Stimulated activated effector memory CD8-positive, alpha-beta T cell treated with anti-CD3 and anti-CD28 coated beads, Interleukin-12 subunit alpha, Interleukin-12 subunit beta, amount 100 ng/mL, for 72 hours (primary cell): ENCODE measurements at regions not wholly inside any gene's neighbourhood (a gene's known extent, or its start where the extent isn't known, plus 50 kb on each side); places are given as distances from the start of the nearest gene placed in this dataset.
A peak's percentile ranks its signal among the peaks of the same experiment; 100 is the strongest.
"Not testable (repeated sequence)": the region's sequence is repeated elsewhere in the genome, so short reads cannot be mapped to it uniquely, and the experiment has no call there.

Experiments used
- ATAC-seq: fragments of 150-1000 bp; cut with Tn5 transposase; 2 replicates; pipeline ENCODE4 v1.10.0; 2021
- DNase-seq, 2 donors: peaks; one replicate each; pipeline ENCODE4 v3.0.0; 2021 to 2022; ENCODE audit warnings: low spot score in 2 of 2
- H3K27ac Mint-ChIP-seq: one replicate; pipeline ENCODE4 v1.8.0; 2022; ENCODE audit warnings: mild to moderate bottlenecking, mixed read lengths
- H3K36me3 Mint-ChIP-seq: one replicate; pipeline ENCODE4 v1.8.0; 2022; ENCODE audit warnings: mild to moderate bottlenecking, mixed read lengths
- H3K4me1 Mint-ChIP-seq: one replicate; pipeline ENCODE4 v1.8.0; 2022; ENCODE audit warnings: mixed read lengths
- H3K4me3 Mint-ChIP-seq: one replicate; pipeline ENCODE4 v1.8.0; 2022; ENCODE audit warnings: mild to moderate bottlenecking, mixed read lengths
- H3K9me3 Mint-ChIP-seq: one replicate; pipeline ENCODE4 v1.8.0; 2022; ENCODE audit warnings: mixed read lengths

DNA sequence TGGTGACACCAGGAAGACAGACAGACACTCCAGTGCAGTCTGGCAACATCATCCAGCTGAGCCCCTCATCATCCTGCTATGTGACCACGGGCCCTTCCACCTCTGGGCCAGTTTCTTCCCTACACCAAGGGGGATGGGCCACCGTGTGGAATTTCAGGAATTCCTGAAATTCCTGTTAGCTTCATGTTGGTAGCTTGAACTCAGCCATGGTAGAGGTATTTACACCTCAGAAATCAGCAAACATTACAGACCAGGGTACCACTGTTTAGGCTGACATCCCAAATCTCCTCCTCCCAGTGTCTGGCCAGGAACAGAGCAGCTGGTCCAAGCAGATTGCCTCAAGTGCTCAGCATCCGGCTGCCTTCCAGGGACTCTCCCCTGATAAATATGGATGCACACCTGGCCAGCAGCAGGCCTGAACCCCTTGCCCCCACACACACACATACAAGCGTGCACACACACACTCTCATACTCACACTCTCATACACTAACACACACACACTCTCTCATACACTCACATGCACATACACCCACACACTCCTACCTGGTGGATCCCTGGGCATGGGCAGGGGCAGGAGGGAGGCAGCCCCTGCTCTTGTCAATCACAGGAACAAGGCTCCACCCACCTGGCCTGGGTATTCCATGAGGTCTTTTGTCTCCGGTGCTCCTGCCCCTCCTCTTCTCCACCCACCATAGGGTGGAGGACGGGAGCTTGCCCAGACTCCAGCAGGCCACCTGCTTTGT is 85.2 kb downstream of the BUD13 start:
- DNase-seq (no peak), ATAC-seq (no peak)
- H3K9me3 Mint-ChIP-seq = no peaks in the 10 kb centered on the region
- H3K27ac Mint-ChIP-seq = no peak overlapping the region
- H3K4me3 Mint-ChIP-seq = no peak overlapping the region
- no peaks in the 10 kb centered on the region for H3K4me1 Mint-ChIP-seq
- no peaks in the 10 kb centered on the region for H3K36me3 Mint-ChIP-seq

DNA sequence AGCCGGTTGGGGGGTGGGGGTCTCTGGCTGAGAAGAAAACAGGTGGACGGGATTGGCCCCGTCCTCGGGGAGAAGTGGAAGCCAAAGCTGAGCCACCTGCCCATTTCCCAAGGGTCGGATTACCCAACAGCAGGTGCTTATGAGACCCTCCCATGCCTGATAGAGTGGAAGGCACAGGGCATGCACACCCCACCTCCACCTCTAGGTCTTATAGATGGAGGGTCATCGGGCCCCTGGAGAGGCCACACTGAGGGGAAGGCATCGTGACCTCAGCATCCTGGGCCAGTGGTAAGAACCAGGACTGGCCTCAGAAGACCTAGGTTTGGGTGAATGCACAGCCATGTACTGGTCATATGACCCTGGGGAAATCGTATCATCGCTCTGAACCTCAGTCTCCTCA is 85.9 kb downstream of the BUD13 start:
- DNase-seq (peak in 1 of 2 donors; percentile 36), ATAC-seq (no peak)
- no peak overlapping the region for H3K4me3 Mint-ChIP-seq
- H3K27ac Mint-ChIP-seq = no peak overlapping the region
- no peaks in the 10 kb centered on the region for H3K36me3 Mint-ChIP-seq
- H3K4me1 Mint-ChIP-seq = no peaks in the 10 kb centered on the region
- H3K9me3 Mint-ChIP-seq = no peaks in the 10 kb centered on the region

DNA sequence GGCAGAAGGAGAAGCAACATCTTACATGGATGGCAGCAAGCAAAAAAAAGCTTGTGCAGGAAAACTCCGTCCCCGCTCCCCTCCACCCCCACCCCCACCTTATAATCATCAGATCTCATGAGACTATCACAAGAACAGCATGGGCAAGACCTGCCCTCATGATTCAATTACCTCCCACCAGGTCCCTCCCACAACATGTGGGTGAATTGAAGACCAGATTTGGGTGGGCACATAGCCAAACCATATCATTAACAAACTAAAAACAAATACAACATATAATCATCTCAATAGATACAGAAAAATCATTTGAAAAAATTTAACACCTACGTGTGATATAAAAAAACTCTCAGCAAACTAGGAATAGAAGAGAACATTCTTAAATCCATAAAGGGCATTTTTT is 88.8 kb downstream of the BUD13 start:
- Mint-ChIP-seq H3K4me1 (no peaks in the 10 kb centered on the region), H3K36me3 (no peaks in the 10 kb centered on the region), H3K4me3 (no peak overlapping the region), H3K9me3 (no peaks in the 10 kb centered on the region), H3K27ac (no peak overlapping the region)
- ATAC-seq (no peak), DNase-seq (no peak)

DNA sequence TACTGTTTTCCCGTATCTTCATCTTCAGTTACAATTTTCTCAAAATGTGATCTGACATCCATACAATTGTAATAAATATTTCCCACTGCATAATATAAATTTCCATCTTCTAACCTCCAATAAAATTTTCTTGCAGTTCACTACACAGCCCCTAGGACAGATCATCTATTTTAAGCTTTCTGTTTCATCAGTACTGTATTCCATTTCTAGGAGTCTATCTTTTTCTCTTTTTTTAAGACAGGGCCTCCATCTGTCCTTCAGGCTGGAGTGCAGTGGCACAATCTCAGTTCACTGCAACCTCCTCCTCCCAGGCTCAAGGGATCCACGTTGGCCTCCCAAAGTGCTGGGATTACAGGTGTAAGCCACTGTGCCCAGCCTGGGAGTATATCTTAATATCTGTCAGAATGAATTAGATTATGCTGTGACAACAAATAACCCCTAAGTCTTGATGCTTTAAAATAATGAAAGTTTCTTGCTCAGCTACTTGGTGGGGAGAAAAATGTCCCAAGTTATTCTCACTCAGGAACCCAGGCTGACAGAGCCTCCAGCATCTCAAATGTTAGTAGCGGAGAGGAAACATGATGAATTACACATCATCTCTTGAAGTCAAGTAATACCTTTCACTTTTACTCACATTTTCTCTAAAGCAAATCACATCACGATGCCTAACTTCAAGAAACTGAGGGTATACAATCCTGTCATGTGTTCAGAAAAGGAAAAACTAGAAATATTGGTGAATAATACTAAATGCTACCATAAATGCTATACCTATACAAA is 92.2 kb downstream of the BUD13 start:
- ATAC-seq (peak; percentile 62), DNase-seq (peak in 1 of 2 donors; percentile 37)
- no peaks in the 10 kb centered on the region for H3K9me3 Mint-ChIP-seq
- no peak overlapping the region for H3K27ac Mint-ChIP-seq
- no peak overlapping the region for H3K4me3 Mint-ChIP-seq
- H3K36me3 Mint-ChIP-seq = no peaks in the 10 kb centered on the region
- no peaks in the 10 kb centered on the region for H3K4me1 Mint-ChIP-seq

DNA sequence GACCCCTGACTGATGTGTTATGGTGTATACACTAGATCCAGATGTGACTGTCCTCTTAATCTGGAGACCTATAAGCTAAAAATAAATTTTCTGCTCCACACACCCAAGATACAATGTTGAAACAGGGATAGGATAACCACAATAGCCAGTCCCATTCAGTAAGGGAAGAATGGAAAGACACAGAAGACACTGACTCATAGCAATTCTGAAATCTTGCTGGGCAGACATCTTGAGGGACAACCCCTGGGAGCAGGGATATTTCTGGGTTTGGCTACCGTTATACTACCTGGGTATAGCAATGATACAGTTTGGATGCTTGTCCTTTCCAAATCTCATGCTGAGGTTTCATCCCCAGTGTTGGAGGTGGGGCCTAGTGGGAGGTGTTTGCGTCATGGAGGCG is 93.9 kb downstream of the BUD13 start:
- no peak for ATAC-seq
- Mint-ChIP-seq H3K36me3 (no peaks in the 10 kb centered on the region), H3K9me3 (peaks cover 7% of the 10 kb centered on the region)

DNA sequence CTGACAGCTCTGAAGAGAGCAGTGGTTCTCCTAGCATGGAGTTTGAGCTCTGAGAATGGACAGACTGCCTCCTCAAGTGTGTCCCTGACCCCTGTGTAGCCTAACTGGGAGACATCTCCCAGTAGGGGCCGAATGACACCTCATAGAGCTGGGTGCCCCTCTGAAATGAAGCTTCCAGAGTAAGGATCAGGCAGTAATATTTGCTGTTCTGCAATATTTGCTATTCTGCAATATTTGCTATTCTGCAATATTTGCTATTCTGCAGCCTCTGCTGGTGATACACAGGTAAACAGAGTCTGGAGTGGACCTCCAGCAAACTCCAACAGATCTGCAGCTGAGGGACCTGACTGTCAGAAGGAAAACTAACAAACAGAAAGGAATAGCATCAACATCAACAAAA is 105.5 kb downstream of the BUD13 start:
- not testable (repeated sequence) for H3K27ac Mint-ChIP-seq, H3K36me3 Mint-ChIP-seq, ATAC-seq, H3K4me3 Mint-ChIP-seq, DNase-seq, H3K4me1 Mint-ChIP-seq
- peaks cover 14% of the 10 kb centered on the region for H3K9me3 Mint-ChIP-seq

More for the DNA sequence above, 93.9 kb downstream of the BUD13 start:
- Mint-ChIP-seq H3K4me1 (no peaks in the 10 kb centered on the region), H3K27ac (no peak overlapping the region), H3K4me3 (no peak overlapping the region)
- DNase-seq = no peak

DNA sequence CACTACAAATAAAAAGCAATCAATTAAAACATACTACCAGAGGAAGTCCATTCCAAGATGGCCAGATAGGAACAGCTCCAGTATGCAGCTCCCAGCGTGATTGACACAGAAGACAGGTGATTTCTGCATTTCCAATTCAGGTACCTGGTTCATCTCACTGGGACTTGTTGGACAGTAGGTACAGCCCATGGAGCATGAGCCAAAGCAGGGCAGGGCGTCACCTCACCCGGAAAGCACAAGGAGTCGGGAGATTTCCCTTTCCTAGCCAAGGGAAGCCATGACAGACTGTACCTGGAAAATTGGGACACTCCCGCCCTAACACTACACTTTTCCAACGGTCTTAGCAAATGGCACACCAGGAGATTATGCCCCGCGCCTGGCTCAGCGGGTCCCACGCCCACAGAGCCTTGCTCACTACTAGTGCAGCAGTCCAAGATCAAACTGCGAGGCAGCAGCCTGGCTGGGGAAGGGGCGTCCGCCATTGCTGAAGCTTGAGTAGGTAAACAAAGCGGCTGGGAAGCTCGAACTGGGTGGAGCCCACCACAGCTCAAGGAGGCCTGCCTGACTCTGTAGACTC is 106.0 kb downstream of the BUD13 start:
- not testable (repeated sequence) for H3K36me3 Mint-ChIP-seq, DNase-seq, H3K4me3 Mint-ChIP-seq, ATAC-seq, H3K4me1 Mint-ChIP-seq, H3K27ac Mint-ChIP-seq
- peaks cover 14% of the 10 kb centered on the region for H3K9me3 Mint-ChIP-seq

DNA sequence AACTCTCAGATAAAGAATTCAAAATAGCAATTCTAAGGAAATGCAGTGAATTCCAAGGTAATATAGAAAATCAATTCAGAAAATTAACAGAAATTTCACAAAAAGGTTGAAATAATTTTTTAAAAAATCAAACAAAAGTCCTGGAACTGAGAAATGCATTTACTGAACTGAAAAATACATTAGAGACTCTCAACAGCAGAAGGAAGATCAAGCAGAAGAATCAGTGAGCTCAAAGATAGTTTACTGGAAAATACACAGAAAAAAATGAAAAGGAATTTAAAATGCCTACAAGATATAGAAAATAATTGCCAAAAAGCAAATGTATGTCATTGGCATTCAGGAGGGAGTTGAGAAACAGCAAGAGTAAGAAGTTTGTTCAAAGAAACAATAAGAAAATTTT is 107.3 kb downstream of the BUD13 start:
- Mint-ChIP-seq H3K4me1 (no peaks in the 10 kb centered on the region), H3K9me3 (peaks cover 14% of the 10 kb centered on the region), H3K36me3 (no peaks in the 10 kb centered on the region), H3K4me3 (no peak overlapping the region), H3K27ac (no peak overlapping the region)
- ATAC-seq = no peak
- DNase-seq = no peak

DNA sequence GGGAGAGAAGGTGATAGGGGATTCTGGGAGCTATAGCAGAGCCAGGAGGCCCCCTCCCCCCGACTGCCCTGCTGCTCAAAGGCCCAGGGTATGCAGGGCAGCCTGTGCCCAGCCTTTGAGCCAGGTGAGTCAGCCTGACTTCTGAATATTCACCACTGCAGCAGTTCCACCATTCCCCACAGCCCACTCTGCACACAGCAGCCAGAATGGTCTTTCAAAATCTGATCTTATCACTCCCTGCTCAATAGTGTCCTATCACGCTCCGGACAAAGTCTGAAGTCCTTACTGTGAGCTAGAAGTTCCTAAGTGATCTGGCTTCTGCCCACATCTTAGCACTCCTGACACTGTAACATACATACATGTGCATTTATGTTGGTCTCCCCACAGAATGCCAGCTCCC is 111.7 kb downstream of the BUD13 start:
- H3K4me1 Mint-ChIP-seq = peaks cover 9% of the 10 kb centered on the region
- H3K36me3 Mint-ChIP-seq = no peaks in the 10 kb centered on the region
- no peak overlapping the region for H3K27ac Mint-ChIP-seq
- peaks cover 16% of the 10 kb centered on the region for H3K9me3 Mint-ChIP-seq
- ATAC-seq (no peak), DNase-seq (peak in 1 of 2 donors; percentile 41)
- H3K4me3 Mint-ChIP-seq = no peak overlapping the region

DNA sequence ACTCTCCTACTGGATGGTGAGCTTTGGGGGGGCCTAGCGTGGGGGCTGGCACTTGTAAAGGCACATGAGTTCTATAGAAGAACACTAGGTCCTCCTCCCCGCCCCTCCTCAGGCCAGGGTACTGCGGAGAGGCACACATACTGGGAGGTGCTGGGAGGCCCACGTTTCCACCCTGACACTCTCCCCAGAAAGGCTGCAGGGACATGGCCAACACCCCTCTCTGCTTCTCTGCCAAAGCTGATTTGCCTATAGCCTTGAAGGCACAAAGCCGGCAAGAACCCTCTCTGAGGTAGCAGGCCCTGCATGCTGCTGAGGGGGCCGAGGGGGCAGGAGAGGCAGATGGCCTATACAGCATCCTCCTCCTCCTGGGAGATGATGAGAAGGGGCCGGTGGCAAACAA is 112.8 kb downstream of the BUD13 start:
- ATAC-seq = no peak
- Mint-ChIP-seq H3K27ac (no peak overlapping the region), H3K36me3 (no peaks in the 10 kb centered on the region), H3K4me3 (no peak overlapping the region), H3K9me3 (peaks cover 8% of the 10 kb centered on the region), H3K4me1 (peaks cover 11% of the 10 kb centered on the region)
- DNase-seq = peak in 1 of 2 donors; percentile 35

DNA sequence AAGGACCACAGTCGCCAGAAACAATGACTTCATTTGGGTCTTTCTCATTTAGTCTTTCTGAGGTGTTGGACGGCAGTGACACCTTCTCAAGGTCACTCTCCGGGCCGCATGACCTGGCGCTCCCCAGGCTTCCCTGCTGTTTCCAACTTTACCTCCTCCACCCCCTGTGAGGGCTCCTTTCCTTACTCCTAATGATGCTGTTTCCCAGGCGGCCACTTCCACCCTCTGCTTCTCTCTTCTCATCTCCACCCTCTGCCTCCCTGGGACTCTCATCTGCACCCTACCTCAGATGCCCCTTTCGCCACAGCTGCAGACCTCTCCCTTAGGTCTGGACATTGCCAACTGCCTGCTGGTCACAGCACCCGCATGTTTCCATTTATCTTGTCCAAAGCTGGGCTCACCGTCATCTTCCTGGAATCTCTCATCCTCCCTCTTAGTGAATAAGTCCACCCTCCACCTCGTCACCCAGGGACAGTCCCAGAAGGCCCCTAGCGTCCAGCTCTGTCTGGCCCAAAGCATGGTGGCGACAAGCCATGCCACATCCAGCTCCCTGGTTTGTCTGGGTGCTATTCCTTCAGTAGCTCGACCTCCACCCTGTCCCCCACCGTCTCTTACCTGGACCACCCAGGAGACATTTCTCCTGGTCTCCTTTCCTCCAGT is 113.8 kb downstream of the BUD13 start:
- Mint-ChIP-seq H3K9me3 (peaks cover 8% of the 10 kb centered on the region), H3K36me3 (no peaks in the 10 kb centered on the region), H3K27ac (no peak overlapping the region), H3K4me3 (no peak overlapping the region), H3K4me1 (peaks cover 11% of the 10 kb centered on the region)
- no peak for DNase-seq
- ATAC-seq = no peak

DNA sequence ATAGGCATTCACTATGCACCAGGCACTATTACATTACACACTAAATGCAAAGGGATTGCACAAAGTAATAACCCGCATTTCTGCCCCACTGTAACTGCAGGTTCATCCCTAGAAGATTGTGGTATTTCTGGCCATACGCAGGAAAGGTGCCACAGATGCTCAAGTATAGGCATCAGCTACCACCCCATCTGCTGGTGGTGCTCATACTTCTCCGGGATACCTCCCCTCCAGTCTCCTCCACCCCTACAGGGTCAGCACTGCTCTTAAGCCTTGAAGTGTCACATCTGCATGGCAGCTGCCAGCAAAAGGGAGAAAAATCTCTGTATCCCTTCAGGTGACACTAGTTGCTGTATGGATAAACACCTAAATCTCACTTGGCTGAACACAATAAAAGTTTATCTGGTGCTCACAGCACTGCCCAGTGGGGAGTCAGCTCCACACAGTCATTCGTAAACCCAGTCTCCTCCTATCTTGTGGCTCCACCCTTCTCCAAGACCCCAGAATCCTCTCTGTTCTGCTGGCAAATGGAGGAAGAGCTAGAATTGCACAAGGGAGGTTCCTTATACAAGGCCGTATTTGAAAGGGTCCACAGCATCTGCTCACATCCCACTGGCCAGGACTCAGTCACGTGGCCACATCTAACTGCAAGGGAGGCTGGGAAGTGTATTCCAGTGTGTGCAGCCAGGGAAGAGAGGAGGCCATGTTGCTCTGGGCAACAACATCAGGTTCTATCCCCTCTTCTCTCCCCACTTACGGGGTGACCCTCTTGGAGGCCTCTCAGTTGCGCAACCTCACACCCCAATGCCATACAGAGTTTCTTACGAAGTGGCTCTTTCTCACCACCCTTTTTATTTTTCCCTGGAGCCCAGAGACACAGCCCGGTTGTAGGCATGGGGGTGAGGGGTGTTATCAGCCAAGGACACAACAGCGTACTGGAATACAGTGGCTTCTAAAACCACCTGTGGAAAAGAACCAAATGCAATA is 114.7 kb downstream of the BUD13 start:
- H3K4me3 Mint-ChIP-seq = no peak overlapping the region
- H3K4me1 Mint-ChIP-seq = peaks cover 11% of the 10 kb centered on the region
- no peak overlapping the region for H3K27ac Mint-ChIP-seq
- peak in 1 of 2 donors; percentile 40 for DNase-seq
- H3K9me3 Mint-ChIP-seq = peaks cover 4% of the 10 kb centered on the region
- ATAC-seq = no peak
- H3K36me3 Mint-ChIP-seq = no peaks in the 10 kb centered on the region

DNA sequence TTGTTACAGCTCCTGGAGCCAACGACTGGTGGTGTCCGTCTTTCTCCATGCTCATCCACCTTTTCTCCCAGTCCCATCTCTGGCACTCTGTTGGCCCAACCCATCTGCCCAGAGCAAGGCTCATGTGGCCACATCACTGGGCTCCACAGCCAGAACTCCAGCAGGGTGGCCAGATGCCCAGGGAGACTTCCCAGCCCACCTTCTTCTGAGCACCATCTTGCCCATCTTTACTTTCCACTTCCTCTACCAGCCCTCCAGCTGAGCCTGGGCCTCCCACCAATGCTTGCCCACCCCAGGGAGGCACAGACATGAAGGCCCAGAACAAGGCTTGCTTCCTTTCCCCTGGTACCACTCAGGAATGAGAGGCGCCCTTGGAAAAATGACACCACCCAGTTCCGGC is 116.8 kb downstream of the BUD13 start:
- peaks cover 4% of the 10 kb centered on the region for H3K9me3 Mint-ChIP-seq
- no peak for ATAC-seq
- no peaks in the 10 kb centered on the region for H3K36me3 Mint-ChIP-seq
- H3K4me1 Mint-ChIP-seq = peaks cover 11% of the 10 kb centered on the region
- no peak overlapping the region for H3K4me3 Mint-ChIP-seq
- peak in 1 of 2 donors; percentile 30 for DNase-seq
- no peak overlapping the region for H3K27ac Mint-ChIP-seq

DNA sequence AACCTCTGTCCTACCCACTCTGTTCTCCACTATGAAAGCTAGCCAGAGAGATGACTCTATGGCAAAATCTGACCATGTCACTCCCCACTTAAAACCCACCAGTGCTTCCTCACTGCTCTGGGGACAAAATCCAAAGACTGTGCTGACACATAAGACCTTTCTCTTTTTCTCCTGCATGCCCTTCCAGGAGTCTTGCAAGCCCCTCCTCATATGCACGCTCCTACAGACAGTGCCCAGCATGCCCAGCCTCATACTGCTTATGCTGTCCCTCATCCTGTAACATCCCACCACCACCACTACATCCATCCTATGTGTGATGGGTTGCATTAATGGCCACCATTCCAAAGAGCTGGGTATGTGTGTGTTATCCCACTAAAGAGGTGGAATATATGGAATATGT is 118.3 kb downstream of the BUD13 start:
- no peaks in the 10 kb centered on the region for H3K36me3 Mint-ChIP-seq
- H3K4me3 Mint-ChIP-seq = no peak overlapping the region
- peaks cover 7% of the 10 kb centered on the region for H3K4me1 Mint-ChIP-seq
- ATAC-seq (no peak), DNase-seq (peak in 1 of 2 donors; percentile 23)
- peaks cover 4% of the 10 kb centered on the region for H3K9me3 Mint-ChIP-seq
- no peak overlapping the region for H3K27ac Mint-ChIP-seq
